Fibroblast of lung (primary cell): ENCODE measurements at regions not wholly inside any gene's neighbourhood (a gene's known extent, or its start where the extent isn't known, plus 50 kb on each side); places are given as distances from the start of the nearest gene placed in this dataset.

Experiments
- DNase-seq, 2 donors: peaks; one replicate each; pipeline versions ENCODE4 v3.0.0 to v3.0.0-alpha.2; 2010; ENCODE audit warnings: low read depth in 2 of 2
- H2AFZ ChIP-seq: 2 replicates; pipeline ENCODE4 v1.5.1; 2012; ENCODE audit warnings: low read length, control low read depth, inconsistent platforms
- H3K27ac ChIP-seq: 2 replicates; pipeline ENCODE4 v1.5.1; 2011; ENCODE audit warnings: low read length, control low read depth; ENCODE audit not compliant: insufficient read depth
- H3K27me3 ChIP-seq: 2 replicates; pipeline ENCODE4 v1.5.1; 2011; ENCODE audit warnings: mild to moderate bottlenecking, low read length; ENCODE audit not compliant: control insufficient read depth, insufficient read depth
- H3K36me3 ChIP-seq: 2 replicates; pipeline ENCODE4 v1.5.1; 2011; ENCODE audit warnings: low read length; ENCODE audit not compliant: control insufficient read depth, insufficient read depth
- H3K4me1 ChIP-seq: 2 replicates; pipeline ENCODE4 v1.5.1; 2011; ENCODE audit warnings: low read length; ENCODE audit not compliant: control insufficient read depth, insufficient read depth; ENCODE audit errors: extremely low read depth
- H3K4me2 ChIP-seq: 2 replicates; pipeline ENCODE4 v1.5.1; 2011; ENCODE audit warnings: low read length, control low read depth; ENCODE audit not compliant: insufficient read depth; ENCODE audit errors: extremely low read depth
- H3K4me3 ChIP-seq, 4 experiments: fragments of 200-600 bp in 1 of 4; sonication (generic) in 1 of 4; replicated peaks in 1 of 4; 2 replicates each; pipeline ENCODE4 v1.5.1; 2011 to 2016; ENCODE audit warnings: low read length in 4 of 4, low read depth in 3 of 4, mild to moderate bottlenecking in 3 of 4, control low read depth in 2 of 4, inconsistent platforms in 1 of 4, mixed read lengths in 1 of 4; ENCODE audit not compliant: insufficient read depth in 1 of 4; ENCODE audit errors: control extremely low read depth in 1 of 4
- H3K79me2 ChIP-seq: 2 replicates; pipeline ENCODE4 v1.5.1; 2012; ENCODE audit warnings: mild to moderate bottlenecking, low read length, inconsistent platforms; ENCODE audit not compliant: control insufficient read depth, insufficient read depth
- H3K9ac ChIP-seq: 2 replicates; pipeline ENCODE4 v1.5.1; 2011; ENCODE audit warnings: mild to moderate bottlenecking, low read length, control low read depth; ENCODE audit not compliant: insufficient read depth
- H3K9me3 ChIP-seq: 2 replicates; pipeline ENCODE4 v1.5.1; 2012; ENCODE audit warnings: low read depth, low read length; ENCODE audit not compliant: control insufficient read depth, insufficient read depth
- H4K20me1 ChIP-seq: 2 replicates; pipeline ENCODE4 v1.5.1; 2011; ENCODE audit warnings: low read length; ENCODE audit not compliant: control insufficient read depth, insufficient read depth; ENCODE audit errors: extremely low read depth
- EZH2 ChIP-seq: IDR thresholded peaks from 2 replicates; pipeline ENCODE4 v1.5.1; 2012; ENCODE audit warnings: low read length, control low read depth, mild to moderate bottlenecking; ENCODE audit errors: missing control alignments
- TF ChIP-seq, protein P1 (sequence below), 2 donors: IDR thresholded peaks in 1 of 2; conservative IDR thresholded peaks in 1 of 2; 1 replicate in 1 of 2; 2 replicates in 1 of 2; pipeline ENCODE4 v1.5.1; 2011 to 2012; ENCODE audit warnings: low read length in 2 of 2, control low read depth in 1 of 2, inconsistent platforms in 1 of 2, low read depth in 1 of 2, mild to moderate bottlenecking in 1 of 2

DNA sequence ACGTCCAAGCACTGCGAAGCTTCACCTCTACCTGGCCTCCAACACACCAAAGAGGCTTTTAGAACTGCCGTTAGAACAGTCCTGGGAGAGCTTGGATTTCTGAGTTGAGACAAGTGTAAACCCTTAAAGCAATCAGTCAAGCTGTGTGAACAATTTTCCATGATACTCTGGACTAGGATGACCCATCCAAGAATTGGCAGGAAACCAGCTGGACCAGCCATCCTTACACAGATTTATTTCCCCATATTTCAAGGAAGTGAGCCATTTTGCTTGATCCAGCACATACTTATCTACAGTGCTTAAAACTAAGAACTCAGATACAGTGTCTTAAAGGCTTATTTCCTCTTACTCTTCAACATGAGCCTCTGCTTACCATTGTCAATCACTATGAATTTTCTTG, 340.7 kb upstream of the HS3ST1 start:
- Histone ChIP-seq H2AFZ (no peak overlapping the region), H3K9me3 (no peaks in the 10 kb centered on the region), H3K9ac (no peak overlapping the region), H3K36me3 (no peaks in the 10 kb centered on the region), H3K4me1 (no peaks in the 10 kb centered on the region), H3K4me3 (no peak overlapping the region), H4K20me1 (no peaks in the 10 kb centered on the region), H3K27me3 (no peaks in the 10 kb centered on the region), H3K27ac (no peak overlapping the region), H3K4me2 (no peak overlapping the region), H3K79me2 (no peaks in the 10 kb centered on the region)
- TF ChIP-seq, protein P1, sequence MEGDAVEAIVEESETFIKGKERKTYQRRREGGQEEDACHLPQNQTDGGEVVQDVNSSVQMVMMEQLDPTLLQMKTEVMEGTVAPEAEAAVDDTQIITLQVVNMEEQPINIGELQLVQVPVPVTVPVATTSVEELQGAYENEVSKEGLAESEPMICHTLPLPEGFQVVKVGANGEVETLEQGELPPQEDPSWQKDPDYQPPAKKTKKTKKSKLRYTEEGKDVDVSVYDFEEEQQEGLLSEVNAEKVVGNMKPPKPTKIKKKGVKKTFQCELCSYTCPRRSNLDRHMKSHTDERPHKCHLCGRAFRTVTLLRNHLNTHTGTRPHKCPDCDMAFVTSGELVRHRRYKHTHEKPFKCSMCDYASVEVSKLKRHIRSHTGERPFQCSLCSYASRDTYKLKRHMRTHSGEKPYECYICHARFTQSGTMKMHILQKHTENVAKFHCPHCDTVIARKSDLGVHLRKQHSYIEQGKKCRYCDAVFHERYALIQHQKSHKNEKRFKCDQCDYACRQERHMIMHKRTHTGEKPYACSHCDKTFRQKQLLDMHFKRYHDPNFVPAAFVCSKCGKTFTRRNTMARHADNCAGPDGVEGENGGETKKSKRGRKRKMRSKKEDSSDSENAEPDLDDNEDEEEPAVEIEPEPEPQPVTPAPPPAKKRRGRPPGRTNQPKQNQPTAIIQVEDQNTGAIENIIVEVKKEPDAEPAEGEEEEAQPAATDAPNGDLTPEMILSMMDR (conservative IDR thresholded peaks at IDR 0.05 in 1 of 2, IDR thresholded peaks at IDR 0.05 in 1 of 2; ENCODE audit: low read depth in 1 of 2, low read length in 2 of 2) = no peak
- no peak for TF ChIP-seq EZH2
- DNase-seq = peak; percentile 16 to 72

- no peaks in the 10 kb centered on the region for H3K36me3 ChIP-seq
- H3K9me3 ChIP-seq = no peaks in the 10 kb centered on the region
- H3K79me2 ChIP-seq = no peaks in the 10 kb centered on the region
- TF ChIP-seq, protein P1 (conservative IDR thresholded peaks at IDR 0.05 in 1 of 2, IDR thresholded peaks at IDR 0.05 in 1 of 2; ENCODE audit: low read depth in 1 of 2, low read length in 2 of 2) = no peak
- no peak for TF ChIP-seq EZH2
- H3K9ac ChIP-seq = no peak overlapping the region
- H4K20me1 ChIP-seq = no peaks in the 10 kb centered on the region
- no peaks in the 10 kb centered on the region for H3K27me3 ChIP-seq
- H3K4me2 ChIP-seq = no peak overlapping the region
- no peak for DNase-seq
- no peaks in the 10 kb centered on the region for H3K4me1 ChIP-seq
- H3K27ac ChIP-seq = no peak overlapping the region
- H3K4me3 ChIP-seq = no peak overlapping the region
- H2AFZ ChIP-seq = no peak overlapping the region
These were observed 339.7 kb upstream of the HS3ST1 start for GRCh38 chr4:11768251-11768972.

DNA sequence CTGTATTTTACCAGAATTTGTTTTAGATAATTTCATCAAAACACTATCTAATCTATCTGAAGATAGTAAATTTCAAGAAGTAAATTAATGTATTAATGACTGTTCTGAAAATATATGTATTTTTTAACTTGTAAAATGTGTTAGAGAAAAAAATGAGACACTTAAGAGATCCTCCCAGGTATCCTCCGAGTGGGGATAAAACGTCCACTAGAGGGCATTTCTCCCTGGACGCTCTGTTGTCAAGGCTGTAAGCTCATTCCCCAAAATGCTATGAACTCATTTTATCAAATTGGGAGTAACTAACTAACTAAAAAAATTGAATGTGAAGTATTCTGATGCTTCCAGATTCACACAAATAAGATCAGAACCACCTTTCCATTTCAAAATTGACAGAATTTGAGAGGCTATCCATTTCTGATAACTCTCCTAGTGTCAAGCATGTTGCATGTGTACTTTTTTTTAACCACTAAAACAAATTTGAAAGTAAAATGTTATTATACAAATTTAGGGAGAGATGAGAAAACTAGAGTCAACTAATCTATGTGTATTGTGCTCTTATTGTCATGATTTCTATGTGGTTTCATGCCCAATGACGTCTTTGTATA, 337.3 kb upstream of the HS3ST1 start:
- H3K27ac ChIP-seq = no peak overlapping the region
- no peaks in the 10 kb centered on the region for H3K36me3 ChIP-seq
- no peak overlapping the region for H3K4me2 ChIP-seq
- no peaks in the 10 kb centered on the region for H3K27me3 ChIP-seq
- DNase-seq = peak; percentile 32 to 51
- H3K4me1 ChIP-seq = no peaks in the 10 kb centered on the region
- H4K20me1 ChIP-seq = no peaks in the 10 kb centered on the region
- no peaks in the 10 kb centered on the region for H3K79me2 ChIP-seq
- H3K4me3 ChIP-seq = no peak overlapping the region
- no peaks in the 10 kb centered on the region for H3K9me3 ChIP-seq
- H2AFZ ChIP-seq = no peak overlapping the region
- no peak overlapping the region for H3K9ac ChIP-seq
- TF ChIP-seq, protein P1 (conservative IDR thresholded peaks at IDR 0.05 in 1 of 2, IDR thresholded peaks at IDR 0.05 in 1 of 2; ENCODE audit: low read depth in 1 of 2, low read length in 2 of 2) = peak; percentile 54 to 85
- no peak for TF ChIP-seq EZH2
